ENCODE measurements at regions not wholly inside any gene's neighbourhood (a gene's known extent, or its start where the extent isn't known, plus 50 kb on each side); places are given as distances from the start of the nearest gene placed in this dataset.

DNA sequence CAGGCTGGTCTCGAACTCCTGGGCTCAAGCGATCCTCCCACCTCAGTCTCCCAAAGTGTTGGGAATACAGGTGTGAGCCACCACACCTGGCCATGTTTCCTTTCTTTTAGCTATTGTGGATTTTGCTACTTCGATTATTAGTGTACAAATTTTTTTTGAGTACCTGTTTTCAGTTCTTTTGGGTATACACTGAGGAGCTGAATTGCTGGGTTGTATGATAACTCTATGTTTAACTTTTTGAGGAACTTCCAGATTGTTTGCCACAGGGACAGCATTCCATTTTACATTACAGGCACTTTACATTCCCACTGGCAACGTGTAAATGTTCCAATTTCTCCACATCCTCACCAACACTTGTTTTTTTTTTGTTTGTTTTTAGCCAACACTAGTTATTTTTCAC is 198.1 kb upstream of the TBX3 start (continued):
- TF ChIP-seq, protein P1, sequence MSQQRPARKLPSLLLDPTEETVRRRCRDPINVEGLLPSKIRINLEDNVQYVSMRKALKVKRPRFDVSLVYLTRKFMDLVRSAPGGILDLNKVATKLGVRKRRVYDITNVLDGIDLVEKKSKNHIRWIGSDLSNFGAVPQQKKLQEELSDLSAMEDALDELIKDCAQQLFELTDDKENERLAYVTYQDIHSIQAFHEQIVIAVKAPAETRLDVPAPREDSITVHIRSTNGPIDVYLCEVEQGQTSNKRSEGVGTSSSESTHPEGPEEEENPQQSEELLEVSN (IDR thresholded peaks at IDR 0.05): no peak
- TF ChIP-seq MAFK (IDR thresholded peaks at IDR 0.05; ENCODE audit: low read depth, low read length) (no peak), YY1 (IDR thresholded peaks at IDR 0.05; ENCODE audit: low read depth, low read length) (no peak), TAF1 (IDR thresholded peaks at IDR 0.05; ENCODE audit: low read depth, low read length) (no peak)

All from H1 (cell line).